ENCODE measurements at regions not wholly inside any gene's neighbourhood (a gene's known extent, or its start where the extent isn't known, plus 50 kb on each side); places are given as distances from the start of the nearest gene placed in this dataset.

GRCh38 chr2:157076526-157077161 is 180.9 kb upstream of the GALNT5 start:
- DNase-seq (no peak), ATAC-seq (no peak)
- intact Hi-C loops (cut with DNase I): no loop called here

GRCh38 chr2:157077753-157078350 is 179.7 kb upstream of the GALNT5 start:
- intact Hi-C loops (cut with DNase I): no loop called here
- ATAC-seq: no peak
- DNase-seq: no peak

GRCh38 chr2:157082950-157083349 is 174.6 kb upstream of the GALNT5 start:
- no peak for DNase-seq
- intact Hi-C loops (cut with DNase I): no loop called here

GRCh38 chr2:157085522-157085921 is 172.0 kb upstream of the GALNT5 start:
- intact Hi-C loops (cut with DNase I): no loop called here
- DNase-seq (no peak), ATAC-seq (no peak)

More at GRCh38 chr2:157082950-157083349, 174.6 kb upstream of the GALNT5 start:
- no peak for ATAC-seq

GRCh38 chr2:157087373-157088002 is 170.0 kb upstream of the GALNT5 start:
- ATAC-seq (peak; percentile 77 to 83), DNase-seq (peak; percentile 28)
- intact Hi-C loops (cut with DNase I): no loop called here

GRCh38 chr2:157093666-157094065 is 163.8 kb upstream of the GALNT5 start:
- ATAC-seq: no peak
- DNase-seq: no peak
- intact Hi-C loops (cut with DNase I): no loop called here

- intact Hi-C loops (cut with DNase I): no loop called here
- ATAC-seq (no peak), DNase-seq (no peak)
Observed at GRCh38 chr2:157105372-157105771, 152.1 kb upstream of the GALNT5 start.

GRCh38 chr2:157106950-157107349 is 150.6 kb upstream of the GALNT5 start:
- intact Hi-C loops (cut with DNase I): no loop called here

GRCh38 chr2:157107460-157107859 is 150.0 kb upstream of the GALNT5 start:
- no peak for ATAC-seq

More at GRCh38 chr2:157106950-157107349, 150.6 kb upstream of the GALNT5 start:
- ATAC-seq (no peak), DNase-seq (no peak)

GRCh38 chr2:157107877-157108276 is 149.6 kb upstream of the GALNT5 start:
- intact Hi-C loops (cut with DNase I): no loop called here
- DNase-seq (no peak), ATAC-seq (no peak)

More at GRCh38 chr2:157107460-157107859, 150.0 kb upstream of the GALNT5 start:
- intact Hi-C loops (cut with DNase I): no loop called here
- no peak for DNase-seq

GRCh38 chr2:157122776-157123175 is 134.7 kb upstream of the GALNT5 start:
- ATAC-seq: no peak
- DNase-seq: no peak
- intact Hi-C loops (cut with DNase I): no loop called here

- DNase-seq: no peak
- no peak for ATAC-seq
- intact Hi-C loops (cut with DNase I): no loop called here
Observed at GRCh38 chr2:157124731-157125130, 132.8 kb upstream of the GALNT5 start.

GRCh38 chr2:157125685-157126084 is 131.8 kb upstream of the GALNT5 start:
- intact Hi-C loops (cut with DNase I): no loop called here
- ATAC-seq (no peak), DNase-seq (no peak)

GRCh38 chr2:157127249-157128012 is 130.1 kb upstream of the GALNT5 start:
- intact Hi-C loops (cut with DNase I): no loop called here
- no peak for ATAC-seq
- DNase-seq: no peak

GRCh38 chr2:157143901-157144300 is 113.6 kb upstream of the GALNT5 start:
- no peak for DNase-seq
- intact Hi-C loops (cut with DNase I): no loop called here

GRCh38 chr2:157149270-157149669 is 108.2 kb upstream of the GALNT5 start:
- intact Hi-C loops (cut with DNase I): no loop called here
- no peak for ATAC-seq
- DNase-seq: no peak

More at GRCh38 chr2:157143901-157144300, 113.6 kb upstream of the GALNT5 start:
- no peak for ATAC-seq

GRCh38 chr2:157150747-157151146 is 106.8 kb upstream of the GALNT5 start:
- intact Hi-C loops (cut with DNase I): no loop called here
- DNase-seq (no peak), ATAC-seq (no peak)

GRCh38 chr2:157152362-157152761 is 105.1 kb upstream of the GALNT5 start:
- DNase-seq (no peak), ATAC-seq (no peak)
- intact Hi-C loops (cut with DNase I): no loop called here

GRCh38 chr2:157155992-157156391 is 101.5 kb upstream of the GALNT5 start:
- intact Hi-C loops (cut with DNase I): no loop called here
- no peak for ATAC-seq

GRCh38 chr2:157158111-157158510 is 99.4 kb upstream of the GALNT5 start:
- intact Hi-C loops (cut with DNase I): no loop called here
- ATAC-seq: no peak
- DNase-seq: no peak

More at GRCh38 chr2:157155992-157156391, 101.5 kb upstream of the GALNT5 start:
- DNase-seq: no peak
